ENCODE measurements at regions not wholly inside any gene's neighbourhood (a gene's known extent, or its start where the extent isn't known, plus 50 kb on each side); places are given as distances from the start of the nearest gene placed in this dataset.

DNA sequence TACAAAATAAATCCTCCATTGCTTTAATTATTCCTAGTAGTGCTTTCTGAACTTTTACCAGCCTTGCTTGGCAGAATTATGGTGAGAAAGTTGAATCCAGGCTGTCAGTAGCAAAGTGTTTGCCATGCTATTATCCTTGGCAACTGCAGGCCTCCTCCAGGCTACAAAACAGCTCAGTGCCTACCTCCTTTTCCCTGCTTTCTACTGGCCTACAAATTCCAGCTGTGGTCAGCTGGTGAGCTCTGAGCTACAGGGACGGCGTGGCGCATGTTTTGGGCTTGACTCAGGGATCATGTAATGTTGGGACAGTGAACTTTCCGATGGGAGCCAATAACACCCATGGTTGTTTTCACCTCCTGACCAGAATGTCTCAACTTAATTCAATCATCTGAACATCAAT lies 456.1 kb upstream of the ADAMTS5 start:
- TF ChIP-seq, protein P1, sequence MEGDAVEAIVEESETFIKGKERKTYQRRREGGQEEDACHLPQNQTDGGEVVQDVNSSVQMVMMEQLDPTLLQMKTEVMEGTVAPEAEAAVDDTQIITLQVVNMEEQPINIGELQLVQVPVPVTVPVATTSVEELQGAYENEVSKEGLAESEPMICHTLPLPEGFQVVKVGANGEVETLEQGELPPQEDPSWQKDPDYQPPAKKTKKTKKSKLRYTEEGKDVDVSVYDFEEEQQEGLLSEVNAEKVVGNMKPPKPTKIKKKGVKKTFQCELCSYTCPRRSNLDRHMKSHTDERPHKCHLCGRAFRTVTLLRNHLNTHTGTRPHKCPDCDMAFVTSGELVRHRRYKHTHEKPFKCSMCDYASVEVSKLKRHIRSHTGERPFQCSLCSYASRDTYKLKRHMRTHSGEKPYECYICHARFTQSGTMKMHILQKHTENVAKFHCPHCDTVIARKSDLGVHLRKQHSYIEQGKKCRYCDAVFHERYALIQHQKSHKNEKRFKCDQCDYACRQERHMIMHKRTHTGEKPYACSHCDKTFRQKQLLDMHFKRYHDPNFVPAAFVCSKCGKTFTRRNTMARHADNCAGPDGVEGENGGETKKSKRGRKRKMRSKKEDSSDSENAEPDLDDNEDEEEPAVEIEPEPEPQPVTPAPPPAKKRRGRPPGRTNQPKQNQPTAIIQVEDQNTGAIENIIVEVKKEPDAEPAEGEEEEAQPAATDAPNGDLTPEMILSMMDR (IDR thresholded peaks at IDR 0.05): no peak
- no peak for TF ChIP-seq POLR2A (IDR thresholded peaks at IDR 0.05)
